ENCODE measurements at regions not wholly inside any gene's neighbourhood (a gene's known extent, or its start where the extent isn't known, plus 50 kb on each side); places are given as distances from the start of the nearest gene placed in this dataset.

DNA sequence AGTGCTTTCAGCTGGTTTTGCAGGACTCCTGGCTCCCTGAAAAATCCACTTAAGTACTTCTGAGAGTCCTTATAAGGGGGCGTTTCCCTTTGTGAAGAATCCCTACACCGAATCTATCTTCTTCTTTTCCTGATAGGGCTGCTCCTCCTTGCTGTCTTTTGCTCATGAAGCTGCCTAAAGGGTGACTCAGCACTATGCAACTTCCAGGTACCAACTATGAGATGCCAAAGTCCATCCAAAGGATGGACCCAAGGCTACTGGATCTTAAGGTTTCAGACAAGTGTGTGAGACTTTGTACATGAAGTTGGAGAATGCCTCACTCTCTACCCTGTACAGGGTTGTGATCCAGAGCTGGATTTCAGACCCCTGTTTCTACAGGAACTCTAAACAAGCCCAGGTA lies 485.0 kb upstream of the FAT1 start:
- H3K4me3 Mint-ChIP-seq: no peak overlapping the region
- no peaks in the 10 kb centered on the region for H3K36me3 Mint-ChIP-seq
- peaks cover 0 to 35% (median 9%) of the 10 kb centered on the region in 7 donors for H3K9me3 Mint-ChIP-seq
- 75% methylated on average over 2 of the region's 2 CpGs for whole genome bisulfite sequencing (ENCODE audit: insufficient coverage)
- no peaks in the 10 kb centered on the region for H4K20me1 ChIP-seq (ENCODE audit: insufficient read depth, low read length)
- no peak overlapping the region for H3K4me2 ChIP-seq (replicated peaks; ENCODE audit: extremely low read depth, low read length, poor library complexity, severe bottlenecking)
- H3K27ac Mint-ChIP-seq: no peak overlapping the region
- intact Hi-C loops (cut with micrococcal nuclease): no loop called here
- no peaks in the 10 kb centered on the region for H3K27me3 Mint-ChIP-seq (ENCODE audit: low read depth in 3 of 3)
- H3K27me3 ChIP-seq (ENCODE audit: control insufficient read depth in 2 of 2, insufficient read depth in 2 of 2, low read length in 2 of 2): no peaks in the 10 kb centered on the region
- H3K9me3 ChIP-seq (replicated peaks in 1 of 2; ENCODE audit: control insufficient read depth in 1 of 2, insufficient read depth in 1 of 2, low read length in 2 of 2): peaks cover 29 to 37% of the 10 kb centered on the region in 2 donors
- H3K79me2 ChIP-seq (ENCODE audit: insufficient read depth, low read length): no peaks in the 10 kb centered on the region
- H3K4me3 ChIP-seq (replicated peaks in 1 of 3; ENCODE audit: low read depth in 2 of 3, low read length in 3 of 3): no peak overlapping the region
- no peak for DNase-seq
- no peak overlapping the region for H3K9ac ChIP-seq (ENCODE audit: insufficient read depth, low read length, poor library complexity, severe bottlenecking)
- H2AFZ ChIP-seq (ENCODE audit: insufficient read depth, low read depth, low read length, poor library complexity, severe bottlenecking): no peak overlapping the region
- no peaks in the 10 kb centered on the region for H3K4me1 ChIP-seq (ENCODE audit: control insufficient read depth in 1 of 2, insufficient read depth in 2 of 2, low read length in 2 of 2)
- TF ChIP-seq, protein P1, sequence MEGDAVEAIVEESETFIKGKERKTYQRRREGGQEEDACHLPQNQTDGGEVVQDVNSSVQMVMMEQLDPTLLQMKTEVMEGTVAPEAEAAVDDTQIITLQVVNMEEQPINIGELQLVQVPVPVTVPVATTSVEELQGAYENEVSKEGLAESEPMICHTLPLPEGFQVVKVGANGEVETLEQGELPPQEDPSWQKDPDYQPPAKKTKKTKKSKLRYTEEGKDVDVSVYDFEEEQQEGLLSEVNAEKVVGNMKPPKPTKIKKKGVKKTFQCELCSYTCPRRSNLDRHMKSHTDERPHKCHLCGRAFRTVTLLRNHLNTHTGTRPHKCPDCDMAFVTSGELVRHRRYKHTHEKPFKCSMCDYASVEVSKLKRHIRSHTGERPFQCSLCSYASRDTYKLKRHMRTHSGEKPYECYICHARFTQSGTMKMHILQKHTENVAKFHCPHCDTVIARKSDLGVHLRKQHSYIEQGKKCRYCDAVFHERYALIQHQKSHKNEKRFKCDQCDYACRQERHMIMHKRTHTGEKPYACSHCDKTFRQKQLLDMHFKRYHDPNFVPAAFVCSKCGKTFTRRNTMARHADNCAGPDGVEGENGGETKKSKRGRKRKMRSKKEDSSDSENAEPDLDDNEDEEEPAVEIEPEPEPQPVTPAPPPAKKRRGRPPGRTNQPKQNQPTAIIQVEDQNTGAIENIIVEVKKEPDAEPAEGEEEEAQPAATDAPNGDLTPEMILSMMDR (IDR thresholded peaks at IDR 0.05): no peak
- no peak overlapping the region for H3K27ac ChIP-seq (ENCODE audit: low read depth in 1 of 2, low read length in 2 of 2)
- no peaks in the 10 kb centered on the region for H3K36me3 ChIP-seq (replicated peaks in 1 of 2; ENCODE audit: control insufficient read depth in 1 of 2, insufficient read depth in 2 of 2, low read length in 2 of 2)
- no peaks in the 10 kb centered on the region for H3K4me1 Mint-ChIP-seq

DNA sequence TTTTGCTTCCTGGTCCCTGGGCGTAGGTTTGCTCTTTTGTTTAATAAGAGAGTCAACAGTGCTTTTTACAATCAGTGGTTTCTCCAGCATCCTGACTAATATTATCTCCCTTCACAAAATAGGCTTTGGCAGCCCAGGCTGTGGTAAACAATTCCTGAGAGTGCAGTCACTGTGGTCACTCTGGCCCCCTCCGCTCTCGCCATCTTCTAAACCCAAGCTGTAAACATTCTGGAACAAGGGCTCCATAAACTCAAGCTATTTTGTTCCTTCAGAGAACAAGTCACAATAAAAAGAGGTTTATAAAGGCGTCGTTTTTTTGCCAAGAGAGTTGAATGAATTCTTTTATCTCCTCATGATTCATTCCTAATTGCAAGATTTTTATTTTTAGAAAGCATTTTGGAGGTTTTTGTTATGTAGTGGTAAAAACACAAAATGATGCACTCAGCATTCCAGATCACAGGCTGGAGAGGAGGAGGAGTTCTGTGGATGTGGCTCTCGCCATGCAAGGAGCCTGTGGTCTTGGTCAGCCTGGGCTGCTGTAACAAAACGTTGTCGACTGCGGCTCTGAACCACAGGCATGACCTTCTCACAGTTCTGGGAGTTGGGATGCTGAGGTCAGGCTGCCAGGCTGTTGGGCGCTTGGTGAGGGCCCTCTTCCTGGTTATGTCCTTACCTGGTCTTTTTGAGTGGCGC lies 486.4 kb upstream of the FAT1 start:
- intact Hi-C loops (cut with micrococcal nuclease): no loop called here

More for the DNA sequence above, 486.4 kb upstream of the FAT1 start:
- H3K27me3 ChIP-seq (ENCODE audit: control insufficient read depth in 2 of 2, insufficient read depth in 2 of 2, low read length in 2 of 2): no peaks in the 10 kb centered on the region
- H2AFZ ChIP-seq (ENCODE audit: insufficient read depth, low read depth, low read length, poor library complexity, severe bottlenecking): no peak overlapping the region
- no peaks in the 10 kb centered on the region for H3K36me3 ChIP-seq (replicated peaks in 1 of 2; ENCODE audit: control insufficient read depth in 1 of 2, insufficient read depth in 2 of 2, low read length in 2 of 2)
- no peaks in the 10 kb centered on the region for H3K4me1 ChIP-seq (ENCODE audit: control insufficient read depth in 1 of 2, insufficient read depth in 2 of 2, low read length in 2 of 2)
- H3K27ac ChIP-seq (ENCODE audit: low read depth in 1 of 2, low read length in 2 of 2): no peak overlapping the region
- H3K9ac ChIP-seq (ENCODE audit: insufficient read depth, low read length, poor library complexity, severe bottlenecking): no peak overlapping the region
- Mint-ChIP-seq H3K36me3 (no peaks in the 10 kb centered on the region), H3K9me3 (peaks cover 0 to 36% (median 11%) of the 10 kb centered on the region in 7 donors), H3K27ac (no peak overlapping the region), H3K4me3 (no peak overlapping the region), H3K4me1 (no peaks in the 10 kb centered on the region), H3K27me3 (ENCODE audit: low read depth in 3 of 3) (peaks cover 0 to under 1% (median 0%) of the 10 kb centered on the region in 3 donors)
- H4K20me1 ChIP-seq (ENCODE audit: insufficient read depth, low read length): no peaks in the 10 kb centered on the region
- H3K4me2 ChIP-seq (replicated peaks; ENCODE audit: extremely low read depth, low read length, poor library complexity, severe bottlenecking): no peak overlapping the region
- DNase-seq: no peak
- no peaks in the 10 kb centered on the region for H3K79me2 ChIP-seq (ENCODE audit: insufficient read depth, low read length)
- no peak overlapping the region for H3K4me3 ChIP-seq (replicated peaks in 1 of 3; ENCODE audit: low read depth in 2 of 3, low read length in 3 of 3)
- 84% methylated on average over 5 of the region's 11 CpGs for WGBS (ENCODE audit: insufficient coverage)
- TF ChIP-seq, protein P1 (IDR thresholded peaks at IDR 0.05): no peak
- peaks cover 29 to 32% of the 10 kb centered on the region in 2 donors for H3K9me3 ChIP-seq (replicated peaks in 1 of 2; ENCODE audit: control insufficient read depth in 1 of 2, insufficient read depth in 1 of 2, low read length in 2 of 2)
